ENCODE measurements at regions not wholly inside any gene's neighbourhood (a gene's known extent, or its start where the extent isn't known, plus 50 kb on each side); places are given as distances from the start of the nearest gene placed in this dataset.
A peak's percentile ranks its signal among the peaks of the same experiment; 100 is the strongest.

DNA sequence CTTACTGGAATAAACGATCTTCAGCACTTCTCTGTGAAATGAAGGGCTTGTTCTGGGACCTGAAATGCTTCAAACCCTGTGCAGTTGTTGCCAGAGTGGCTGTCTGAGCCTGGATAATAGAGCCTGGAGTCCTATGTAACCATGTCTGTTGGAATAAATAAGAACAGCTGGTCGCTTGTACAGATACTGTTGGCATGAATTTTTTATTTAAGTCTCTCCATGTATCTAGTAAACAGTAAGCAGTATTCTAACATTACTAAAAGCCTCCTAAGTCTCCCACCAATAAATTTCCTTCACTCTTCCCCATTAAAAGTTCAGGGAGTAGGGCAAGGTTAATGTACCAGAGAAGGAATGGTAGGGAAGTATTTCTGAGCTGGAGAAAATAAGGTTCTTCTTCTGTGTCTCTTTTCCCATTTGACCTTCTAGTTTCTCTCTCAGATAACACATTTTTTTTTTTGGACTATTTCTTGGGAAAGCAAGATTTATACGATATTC lies 227.5 kb downstream of the PRL start:
- no peak for FAIRE-seq
- whole genome bisulfite sequencing (ENCODE audit: missing lambda C conversion rate) = 56% methylated on average over 3 of the region's 3 CpGs
- ChIA-PET POLR2A (no interaction called here), CTCF (interaction anchor here (0.6 to 1.3 kb wide), 2 partner anchors 13 to 249 kb away, joined by 3 to 4 read pairs; no protein-coding TSS in a partner anchor)
- no peak for DNase-seq (ENCODE audit: low read depth in 1 of 2, low spot score in 1 of 2)
- TF ChIP-seq POLR2A (IDR thresholded peaks at IDR 0.05; ENCODE audit: low read length) (no peak), HOXB13 (CRISPR knock-in tag; IDR thresholded peaks at IDR 0.05; ENCODE audit: low read depth) (no peak), MAFK (IDR thresholded peaks at IDR 0.05; ENCODE audit: partially characterized antibody) (no peak), CTCF (IDR thresholded peaks at IDR 0.05) (no peak), FOSB (CRISPR knock-in tag; IDR thresholded peaks at IDR 0.05) (no peak), HEYL (CRISPR knock-in tag; IDR thresholded peaks at IDR 0.05) (no peak), HOXB5 (CRISPR knock-in tag; IDR thresholded peaks at IDR 0.05) (no peak), EHMT2 (IDR thresholded peaks at IDR 0.05; ENCODE audit: low read depth) (no peak), SREBF2 (IDR thresholded peaks at IDR 0.05) (no peak), RARB (CRISPR knock-in tag; IDR thresholded peaks at IDR 0.05) (no peak), HDAC2 (IDR thresholded peaks at IDR 0.05) (no peak), FOSL2 (IDR thresholded peaks at IDR 0.05) (no peak), FOSL2 (CRISPR knock-in tag; IDR thresholded peaks at IDR 0.05) (no peak), BHLHE40 (IDR thresholded peaks at IDR 0.05; ENCODE audit: low read depth, low read length) (no peak), NFE2L2 (conservative IDR thresholded peaks at IDR 0.05; ENCODE audit: low read length) (no peak), SMC3 (IDR thresholded peaks at IDR 0.05) (no peak)
- 0 out of 3 replicates have a peak, but pooled peaks cover 8% of the 10 kb centered on the region for H3K4me1 ChIP-seq
- no peak overlapping the region for H3K4me2 ChIP-seq
- ATAC-seq = no peak
- H3K27ac ChIP-seq = no peak overlapping the region; a peak in 1 of 6 replicates
- no peak overlapping the region for H3K4me3 ChIP-seq
- H3K9me3 ChIP-seq = no peaks in the 10 kb centered on the region

DNA sequence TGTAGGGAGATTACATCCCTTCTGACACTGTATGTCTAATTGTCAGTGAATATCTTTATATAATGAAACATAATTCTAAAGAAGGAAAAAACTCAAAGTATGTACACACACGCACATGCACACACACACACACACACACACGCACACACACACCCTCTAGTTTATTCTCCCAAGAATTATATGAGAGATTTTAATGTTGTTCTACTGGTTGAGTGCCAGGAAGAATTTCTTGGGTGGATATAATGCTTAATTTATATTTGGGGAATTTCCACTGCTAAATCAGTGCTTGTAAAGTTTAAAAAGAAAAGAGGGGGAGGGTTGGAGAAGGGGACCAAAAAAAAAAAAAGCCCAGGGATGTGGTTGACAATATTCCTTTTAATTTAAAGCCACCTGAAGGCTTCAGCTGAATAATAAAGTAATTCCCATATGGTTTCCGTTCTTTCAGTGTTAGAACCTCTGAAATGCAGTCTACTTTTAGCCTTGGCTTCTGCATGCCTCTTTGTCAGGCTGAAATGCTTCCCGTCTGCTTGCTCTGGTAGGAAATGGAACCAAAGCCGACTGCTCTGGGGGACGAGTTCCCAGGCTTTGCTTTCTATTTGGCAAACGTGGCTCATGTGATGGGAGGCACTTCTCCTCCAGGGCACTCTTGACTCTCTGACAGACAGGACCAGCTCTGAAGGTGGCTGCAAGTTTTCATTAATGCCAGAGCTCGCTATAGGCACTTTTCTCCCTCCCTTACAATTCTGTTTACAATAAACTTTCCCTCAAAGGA lies 225.4 kb downstream of the PRL start:
- Histone ChIP-seq H3K9me3 (no peaks in the 10 kb centered on the region), H3K4me1 (0 out of 3 replicates have a peak, but pooled peaks cover 8% of the 10 kb centered on the region), H3K4me3 (no peak overlapping the region), H3K27ac (peak overlapping the region in 1 of 2 experiments; percentile 67; a peak in 2 of 6 replicates), H3K4me2 (peak overlapping the region; percentile 30; the same call in 1 of the 3 replicates)
- FAIRE-seq (no peak), DNase-seq (ENCODE audit: low read depth in 1 of 2, low spot score in 1 of 2) (no peak), ATAC-seq (no peak)
- POLR2A ChIA-PET = no interaction called here
- CTCF ChIA-PET = interaction anchor here (0.6 to 1.2 kb wide), 2 partner anchors 9 to 19 kb away, joined by 3 to 4 read pairs; no protein-coding TSS in a partner anchor
- WGBS (ENCODE audit: missing lambda C conversion rate) = 68% methylated on average over 8 of the region's 8 CpGs
- TF ChIP-seq TP53 (CRISPR knock-in tag; IDR thresholded peaks at IDR 0.05) (no peak), SREBF2 (IDR thresholded peaks at IDR 0.05) (no peak), FOSB (CRISPR knock-in tag; IDR thresholded peaks at IDR 0.05) (no peak), FOSL2 (IDR thresholded peaks at IDR 0.05) (no peak), FOSL2 (CRISPR knock-in tag; IDR thresholded peaks at IDR 0.05) (no peak), NFE2L2 (conservative IDR thresholded peaks at IDR 0.05; ENCODE audit: low read length) (no peak), CHD2 (IDR thresholded peaks at IDR 0.05; ENCODE audit: low read length, partially characterized antibody) (no peak), BHLHE40 (IDR thresholded peaks at IDR 0.05; ENCODE audit: low read depth, low read length) (no peak), MAFK (IDR thresholded peaks at IDR 0.05; ENCODE audit: partially characterized antibody) (no peak), ZNF302 (CRISPR knock-in tag; IDR thresholded peaks at IDR 0.05) (no peak), HOXB5 (CRISPR knock-in tag; IDR thresholded peaks at IDR 0.05) (no peak), ZSCAN20 (CRISPR knock-in tag; IDR thresholded peaks at IDR 0.05) (no peak), CBX8 (IDR thresholded peaks at IDR 0.05) (no peak), USF2 (IDR thresholded peaks at IDR 0.05) (no peak)
- TF ChIP-seq, protein P1, sequence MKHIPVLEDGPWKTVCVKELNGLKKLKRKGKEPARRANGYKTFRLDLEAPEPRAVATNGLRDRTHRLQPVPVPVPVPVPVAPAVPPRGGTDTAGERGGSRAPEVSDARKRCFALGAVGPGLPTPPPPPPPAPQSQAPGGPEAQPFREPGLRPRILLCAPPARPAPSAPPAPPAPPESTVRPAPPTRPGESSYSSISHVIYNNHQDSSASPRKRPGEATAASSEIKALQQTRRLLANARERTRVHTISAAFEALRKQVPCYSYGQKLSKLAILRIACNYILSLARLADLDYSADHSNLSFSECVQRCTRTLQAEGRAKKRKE (CRISPR knock-in tag; IDR thresholded peaks at IDR 0.05; ENCODE audit: low read depth) = no peak
- TF ChIP-seq, protein P2, sequence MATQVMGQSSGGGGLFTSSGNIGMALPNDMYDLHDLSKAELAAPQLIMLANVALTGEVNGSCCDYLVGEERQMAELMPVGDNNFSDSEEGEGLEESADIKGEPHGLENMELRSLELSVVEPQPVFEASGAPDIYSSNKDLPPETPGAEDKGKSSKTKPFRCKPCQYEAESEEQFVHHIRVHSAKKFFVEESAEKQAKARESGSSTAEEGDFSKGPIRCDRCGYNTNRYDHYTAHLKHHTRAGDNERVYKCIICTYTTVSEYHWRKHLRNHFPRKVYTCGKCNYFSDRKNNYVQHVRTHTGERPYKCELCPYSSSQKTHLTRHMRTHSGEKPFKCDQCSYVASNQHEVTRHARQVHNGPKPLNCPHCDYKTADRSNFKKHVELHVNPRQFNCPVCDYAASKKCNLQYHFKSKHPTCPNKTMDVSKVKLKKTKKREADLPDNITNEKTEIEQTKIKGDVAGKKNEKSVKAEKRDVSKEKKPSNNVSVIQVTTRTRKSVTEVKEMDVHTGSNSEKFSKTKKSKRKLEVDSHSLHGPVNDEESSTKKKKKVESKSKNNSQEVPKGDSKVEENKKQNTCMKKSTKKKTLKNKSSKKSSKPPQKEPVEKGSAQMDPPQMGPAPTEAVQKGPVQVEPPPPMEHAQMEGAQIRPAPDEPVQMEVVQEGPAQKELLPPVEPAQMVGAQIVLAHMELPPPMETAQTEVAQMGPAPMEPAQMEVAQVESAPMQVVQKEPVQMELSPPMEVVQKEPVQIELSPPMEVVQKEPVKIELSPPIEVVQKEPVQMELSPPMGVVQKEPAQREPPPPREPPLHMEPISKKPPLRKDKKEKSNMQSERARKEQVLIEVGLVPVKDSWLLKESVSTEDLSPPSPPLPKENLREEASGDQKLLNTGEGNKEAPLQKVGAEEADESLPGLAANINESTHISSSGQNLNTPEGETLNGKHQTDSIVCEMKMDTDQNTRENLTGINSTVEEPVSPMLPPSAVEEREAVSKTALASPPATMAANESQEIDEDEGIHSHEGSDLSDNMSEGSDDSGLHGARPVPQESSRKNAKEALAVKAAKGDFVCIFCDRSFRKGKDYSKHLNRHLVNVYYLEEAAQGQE (IDR thresholded peaks at IDR 0.05) = no peak

Data from A549 (cell line).